ELF-1 (cell line): ENCODE measurements at regions not wholly inside any gene's neighbourhood (a gene's known extent, or its start where the extent isn't known, plus 50 kb on each side); places are given as distances from the start of the nearest gene placed in this dataset.
"Not testable (repeated sequence)": the region's sequence is repeated elsewhere in the genome, so short reads cannot be mapped to it uniquely, and the experiment has no call there.

Source experiments
- DNase-seq: peaks from one replicate; pipeline ENCODE4 v3.0.0-alpha.2; 2016; ENCODE audit warnings: low read depth, low spot score

GRCh38 chr3:144023543-144023942 lies 51.9 kb downstream of the DIPK2A start:
- not testable (repeated sequence) for DNase-seq

GRCh38 chr3:144028798-144029411 lies 57.3 kb downstream of the DIPK2A start:
- DNase-seq: no peak

GRCh38 chr3:144029769-144030168 lies 58.1 kb downstream of the DIPK2A start:
- no peak for DNase-seq

GRCh38 chr3:144031938-144032337 lies 60.3 kb downstream of the DIPK2A start:
- DNase-seq: no peak

GRCh38 chr3:144032531-144033239 lies 61.1 kb downstream of the DIPK2A start:
- DNase-seq: no peak

GRCh38 chr3:144033240-144033589 lies 61.6 kb downstream of the DIPK2A start:
- no peak for DNase-seq

- no peak for DNase-seq
These were observed 62.2 kb downstream of the DIPK2A start for GRCh38 chr3:144033863-144034262.

GRCh38 chr3:144034715-144035290 lies 63.2 kb downstream of the DIPK2A start:
- no peak for DNase-seq

- no peak for DNase-seq
These were observed 64.9 kb downstream of the DIPK2A start for GRCh38 chr3:144036498-144036897.

- no peak for DNase-seq
These were observed 68.0 kb downstream of the DIPK2A start for GRCh38 chr3:144039661-144040060.

GRCh38 chr3:144041960-144042556 lies 70.4 kb downstream of the DIPK2A start:
- no peak for DNase-seq

GRCh38 chr3:144045766-144046165 lies 74.1 kb downstream of the DIPK2A start:
- DNase-seq: no peak

GRCh38 chr3:144049374-144049773 lies 77.8 kb downstream of the DIPK2A start:
- DNase-seq: no peak

- DNase-seq: no peak
These were observed 79.6 kb downstream of the DIPK2A start for GRCh38 chr3:144051211-144051610.

GRCh38 chr3:144052275-144052674 lies 80.7 kb downstream of the DIPK2A start:
- DNase-seq: no peak

- DNase-seq: no peak
These were observed 81.5 kb downstream of the DIPK2A start for GRCh38 chr3:144053121-144053520.

GRCh38 chr3:144054766-144055165 lies 83.1 kb downstream of the DIPK2A start:
- DNase-seq: no peak

GRCh38 chr3:144055604-144056003 lies 84.0 kb downstream of the DIPK2A start:
- no peak for DNase-seq

GRCh38 chr3:144058713-144059112 lies 87.1 kb downstream of the DIPK2A start:
- DNase-seq: no peak

GRCh38 chr3:144059481-144059880 lies 87.9 kb downstream of the DIPK2A start:
- no peak for DNase-seq

- no peak for DNase-seq
These were observed 89.3 kb downstream of the DIPK2A start for GRCh38 chr3:144060881-144061280.

- no peak for DNase-seq
These were observed 91.7 kb downstream of the DIPK2A start for GRCh38 chr3:144063306-144063705.

- no peak for DNase-seq
These were observed 95.4 kb downstream of the DIPK2A start for GRCh38 chr3:144067059-144067458.
